ENCODE measurements at regions not wholly inside any gene's neighbourhood (a gene's known extent, or its start where the extent isn't known, plus 50 kb on each side); places are given as distances from the start of the nearest gene placed in this dataset.
"Not testable (repeated sequence)": the region's sequence is repeated elsewhere in the genome, so short reads cannot be mapped to it uniquely, and the experiment has no call there.

GRCh38 chr7:156590212-156590611, 50.4 kb upstream of the RNF32 start:
- no peak for DNase-seq (ENCODE audit: low read depth, low spot score)
- in situ Hi-C loops (cut with HindIII; ENCODE audit: low pct_unique_long_range_greater_than_20kb, low sequenced_read_pairs), result no loop called here

DNA sequence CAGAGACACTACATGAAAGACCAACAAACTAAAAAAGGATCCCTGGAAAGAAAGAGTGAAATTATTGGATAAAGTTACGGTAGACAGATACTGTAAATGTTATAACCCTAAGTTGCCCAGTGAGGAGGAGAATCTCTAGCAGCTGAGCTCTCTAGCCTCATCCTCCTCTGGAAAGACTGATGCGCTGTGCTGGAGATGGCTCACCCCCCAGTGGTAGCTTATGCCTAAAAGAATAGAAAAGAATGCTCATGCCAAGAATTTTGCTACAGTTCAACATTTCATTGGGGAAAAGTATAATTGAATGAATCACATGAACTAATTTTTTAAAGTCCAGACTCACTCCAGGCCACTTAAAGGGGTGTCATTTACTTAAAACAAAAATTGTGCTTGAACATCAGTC, 50.8 kb upstream of the RNF32 start:
- in situ Hi-C loops (cut with HindIII; ENCODE audit: low pct_unique_long_range_greater_than_20kb, low sequenced_read_pairs), result no loop called here
- no peak for DNase-seq (ENCODE audit: low read depth, low spot score)

- in situ Hi-C loops (cut with HindIII; ENCODE audit: low pct_unique_long_range_greater_than_20kb, low sequenced_read_pairs), result no loop called here
- no peak for DNase-seq (ENCODE audit: low read depth, low spot score)
Observed at GRCh38 chr7:156585926-156586325, 54.6 kb upstream of the RNF32 start.

GRCh38 chr7:156585025-156585648, 55.4 kb upstream of the RNF32 start:
- no peak for DNase-seq (ENCODE audit: low read depth, low spot score)
- in situ Hi-C loops (cut with HindIII; ENCODE audit: low pct_unique_long_range_greater_than_20kb, low sequenced_read_pairs), result no loop called here

DNA sequence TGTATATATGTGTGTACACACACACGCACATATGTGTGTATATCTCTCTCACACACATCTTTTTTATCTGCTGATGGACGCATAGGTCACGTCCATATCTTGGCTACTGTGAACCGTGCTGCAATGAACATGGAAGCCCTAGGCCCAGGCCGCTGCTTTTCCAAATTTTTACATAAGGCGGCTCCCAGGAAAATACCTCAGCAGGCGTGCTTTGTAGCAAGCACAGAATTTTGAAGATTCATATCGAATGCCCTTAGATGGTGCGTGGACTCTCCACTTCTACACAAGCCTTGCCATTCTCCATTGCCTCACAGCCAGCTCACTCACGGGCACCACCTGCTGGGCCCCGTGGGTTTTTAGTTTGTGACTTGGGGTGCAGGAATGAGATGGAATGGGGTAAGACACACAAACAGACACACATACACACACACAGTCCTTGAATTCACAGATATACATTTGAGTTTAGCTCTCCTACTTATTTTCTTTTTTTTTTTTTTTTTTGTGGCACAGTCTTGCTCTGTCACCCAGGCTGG, 57.9 kb upstream of the RNF32 start:
- DNase-seq (ENCODE audit: low read depth, low spot score), result peak; percentile 41
- in situ Hi-C loops (cut with HindIII; ENCODE audit: low pct_unique_long_range_greater_than_20kb, low sequenced_read_pairs), result no loop called here

DNA sequence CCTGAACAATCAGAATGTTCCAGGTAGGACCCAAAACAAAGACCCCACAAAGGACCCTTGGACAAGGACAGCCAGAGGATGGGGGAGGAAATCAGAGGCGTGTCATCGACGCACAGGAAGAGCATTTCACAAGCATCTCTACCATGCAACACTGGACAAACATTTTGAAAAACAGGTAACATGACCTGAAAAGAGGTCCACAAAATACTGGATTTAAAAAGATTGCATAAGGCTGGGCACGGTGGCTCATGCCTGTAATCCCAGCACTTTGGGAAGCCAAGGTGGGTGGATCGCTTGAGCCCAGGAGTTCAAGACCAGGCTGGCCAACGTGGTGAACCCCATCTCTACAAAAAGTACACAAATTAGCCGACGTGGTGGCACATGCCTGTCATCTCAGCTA, 60.5 kb upstream of the RNF32 start:
- in situ Hi-C loops (cut with HindIII; ENCODE audit: low pct_unique_long_range_greater_than_20kb, low sequenced_read_pairs), result no loop called here
- DNase-seq (ENCODE audit: low read depth, low spot score), result no peak

DNA sequence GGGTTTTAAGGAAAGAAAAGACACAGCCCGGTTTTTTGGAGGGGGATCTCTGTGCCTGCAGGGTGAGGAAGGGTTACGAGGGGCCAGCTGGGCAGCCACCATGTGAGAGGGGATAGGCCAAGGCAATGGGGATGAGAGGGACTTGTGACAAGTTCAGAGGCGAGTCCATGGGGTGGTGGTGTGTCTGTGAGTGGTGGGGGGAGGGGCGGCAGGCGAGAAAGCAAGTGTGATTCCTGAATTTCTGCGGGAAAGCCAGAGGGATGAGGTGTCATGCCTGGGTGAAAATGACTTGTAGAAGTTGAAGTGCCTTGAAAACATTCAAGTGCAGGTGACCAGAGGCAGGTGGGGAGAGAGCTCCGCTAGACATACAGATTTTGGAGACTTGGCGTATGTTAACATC, 61.0 kb upstream of the RNF32 start:
- in situ Hi-C loops (cut with HindIII; ENCODE audit: low pct_unique_long_range_greater_than_20kb, low sequenced_read_pairs), result no loop called here
- DNase-seq (ENCODE audit: low read depth, low spot score), result no peak

DNA sequence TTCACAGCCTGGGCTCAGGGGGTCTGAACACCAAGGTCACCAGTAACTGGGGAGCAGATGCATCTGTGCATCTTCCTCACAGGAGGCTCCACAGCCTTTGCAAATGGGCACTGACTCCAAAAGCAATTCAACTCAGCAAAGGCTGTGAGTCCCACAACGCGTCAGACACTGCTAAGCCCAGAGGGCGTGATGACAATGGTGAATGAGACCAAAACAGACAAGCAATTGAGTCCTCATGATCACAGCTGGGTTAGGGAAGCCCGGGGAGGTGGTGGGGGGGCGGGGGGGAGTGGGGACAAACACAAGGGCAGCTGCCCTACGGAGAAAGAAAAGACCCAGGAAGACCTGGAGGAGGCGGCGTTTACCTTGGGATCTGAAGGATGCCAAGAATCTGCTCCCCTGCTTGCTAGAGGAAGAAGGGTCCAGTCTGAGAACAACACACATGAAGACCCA, 61.6 kb upstream of the RNF32 start:
- DNase-seq (ENCODE audit: low read depth, low spot score), result peak; percentile 55
- in situ Hi-C loops (cut with HindIII; ENCODE audit: low pct_unique_long_range_greater_than_20kb, low sequenced_read_pairs), result no loop called here

- DNase-seq (ENCODE audit: low read depth, low spot score), result no peak
- in situ Hi-C loops (cut with HindIII; ENCODE audit: low pct_unique_long_range_greater_than_20kb, low sequenced_read_pairs), result no loop called here
Observed at GRCh38 chr7:156578578-156578940, 62.0 kb upstream of the RNF32 start.

DNA sequence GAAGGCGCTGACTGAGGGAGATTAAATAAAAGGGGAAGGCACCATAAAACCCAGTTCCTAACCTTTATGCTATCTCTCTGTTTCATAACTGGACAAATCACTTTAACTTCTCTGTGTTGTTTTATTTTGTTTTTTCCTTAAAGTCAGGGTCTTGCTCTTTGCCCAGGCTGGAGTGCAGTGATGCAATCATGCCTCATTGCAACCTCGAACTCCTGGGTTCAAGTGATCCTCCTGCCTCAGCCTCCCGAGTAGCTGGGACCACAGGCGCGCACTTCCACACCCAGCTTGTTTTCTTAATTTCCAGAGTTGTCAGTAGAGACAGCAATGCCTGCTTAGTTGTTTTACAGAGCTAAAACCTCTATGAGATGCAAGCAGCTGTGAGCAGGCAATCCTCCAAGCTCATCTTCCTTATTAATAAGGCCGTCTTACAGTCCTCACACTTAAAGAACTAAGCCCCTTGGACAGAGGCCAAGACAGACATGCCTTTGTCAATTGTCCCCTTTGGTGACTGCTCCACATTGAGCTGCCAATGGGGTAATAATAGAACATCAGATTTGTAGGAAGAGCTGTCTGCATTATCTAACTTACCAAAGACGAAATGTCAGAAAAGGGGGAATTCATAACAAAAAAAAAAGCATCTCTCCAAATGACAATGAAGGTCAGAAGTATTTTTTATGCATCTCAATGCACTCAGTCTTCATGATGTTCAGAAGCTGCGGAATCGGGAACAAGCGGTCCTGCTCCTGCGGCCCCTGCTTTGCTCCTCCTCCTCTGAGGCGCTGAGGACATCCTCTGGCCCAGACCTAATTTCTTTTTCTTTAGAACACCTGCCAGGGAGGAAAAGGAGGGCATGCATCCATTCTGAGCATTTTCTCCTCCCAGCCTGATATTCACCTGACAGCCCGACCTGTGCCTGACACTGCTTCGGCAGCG, 62.7 kb upstream of the RNF32 start:
- DNase-seq (ENCODE audit: low read depth, low spot score), result no peak

GRCh38 chr7:156576216-156577058, 64.1 kb upstream of the RNF32 start:
- DNase-seq (ENCODE audit: low read depth, low spot score), result no peak
- in situ Hi-C loops (cut with HindIII; ENCODE audit: low pct_unique_long_range_greater_than_20kb, low sequenced_read_pairs), result no loop called here

More for the DNA sequence above, 62.7 kb upstream of the RNF32 start:
- in situ Hi-C loops (cut with HindIII; ENCODE audit: low pct_unique_long_range_greater_than_20kb, low sequenced_read_pairs), result no loop called here

DNA sequence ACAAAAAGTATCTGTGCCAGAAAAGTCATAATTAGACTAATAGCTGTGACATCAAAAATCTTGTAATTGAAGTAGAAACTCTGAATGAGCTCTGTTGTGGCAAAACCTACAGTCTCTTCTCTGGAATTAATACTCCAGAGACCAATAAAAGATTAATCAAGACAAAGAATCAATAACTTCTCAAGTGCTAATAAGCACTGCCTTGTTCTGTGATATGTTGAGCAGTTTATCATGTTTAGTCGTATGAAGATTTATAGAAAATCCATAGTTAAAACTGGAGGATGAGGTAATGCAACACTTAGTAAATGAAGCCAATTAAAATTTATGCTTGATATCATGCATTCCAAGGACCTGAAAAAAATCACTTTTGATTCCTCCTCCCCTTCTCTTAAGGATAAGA, 72.3 kb upstream of the RNF32 start:
- in situ Hi-C loops (cut with HindIII; ENCODE audit: low pct_unique_long_range_greater_than_20kb, low sequenced_read_pairs), result no loop called here
- DNase-seq (ENCODE audit: low read depth, low spot score), result no peak

GRCh38 chr7:156566812-156567549, 73.6 kb upstream of the RNF32 start:
- in situ Hi-C loops (cut with HindIII; ENCODE audit: low pct_unique_long_range_greater_than_20kb, low sequenced_read_pairs), result no loop called here
- no peak for DNase-seq (ENCODE audit: low read depth, low spot score)

DNA sequence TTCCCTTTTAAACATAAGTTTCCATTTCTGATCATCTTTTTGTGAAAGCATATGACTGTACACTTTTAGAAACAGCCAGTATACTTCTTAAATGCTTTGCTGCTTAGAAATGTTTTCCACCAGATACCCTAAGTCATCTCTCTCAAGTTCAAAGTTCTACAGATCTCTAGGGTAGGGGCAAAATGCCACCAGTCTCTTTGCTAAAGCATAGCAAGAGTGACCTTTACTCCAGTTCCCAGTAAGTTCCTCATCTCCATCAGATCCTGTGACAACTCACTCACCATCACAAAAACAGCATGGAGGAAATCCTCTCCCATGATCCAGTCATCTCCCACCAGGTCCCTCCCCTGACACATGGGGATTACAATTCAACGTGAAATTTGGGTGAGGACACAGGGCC, 75.6 kb upstream of the RNF32 start:
- DNase-seq (ENCODE audit: low read depth, low spot score); in situ Hi-C loops (cut with HindIII; ENCODE audit: low pct_unique_long_range_greater_than_20kb, low sequenced_read_pairs): not testable (repeated sequence)

- DNase-seq (ENCODE audit: low read depth, low spot score), result no peak
- in situ Hi-C loops (cut with HindIII; ENCODE audit: low pct_unique_long_range_greater_than_20kb, low sequenced_read_pairs), result no loop called here
Observed at GRCh38 chr7:156560696-156561095, 79.9 kb upstream of the RNF32 start.

DNA sequence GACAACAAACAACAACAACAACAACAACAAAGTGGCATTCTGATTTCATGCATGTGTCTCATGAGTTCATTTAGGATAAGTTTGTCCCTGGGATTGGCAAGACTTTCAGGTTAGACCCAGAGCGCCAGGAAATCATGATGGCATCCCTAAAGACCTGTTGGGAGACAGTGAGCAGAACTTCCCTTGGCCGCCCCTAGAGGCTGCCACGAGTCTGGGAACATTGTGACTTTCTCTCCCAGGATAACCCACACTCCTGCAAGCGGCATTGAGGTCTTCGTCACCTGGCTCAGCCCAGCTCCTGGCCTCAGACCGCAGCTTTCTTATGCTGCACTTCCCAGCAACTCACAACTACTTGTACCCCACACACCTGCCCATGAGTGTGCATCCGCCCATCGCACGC, 80.5 kb upstream of the RNF32 start:
- in situ Hi-C loops (cut with HindIII; ENCODE audit: low pct_unique_long_range_greater_than_20kb, low sequenced_read_pairs), result no loop called here
- peak; percentile 63 for DNase-seq (ENCODE audit: low read depth, low spot score)

GRCh38 chr7:156559001-156559400, 81.6 kb upstream of the RNF32 start:
- DNase-seq (ENCODE audit: low read depth, low spot score), result no peak
- in situ Hi-C loops (cut with HindIII; ENCODE audit: low pct_unique_long_range_greater_than_20kb, low sequenced_read_pairs), result no loop called here
